ENCODE measurements at regions not wholly inside any gene's neighbourhood (a gene's known extent, or its start where the extent isn't known, plus 50 kb on each side); places are given as distances from the start of the nearest gene placed in this dataset.
A peak's percentile ranks its signal among the peaks of the same experiment; 100 is the strongest.

GRCh38 chr9:89879276-89879675 is 274.5 kb downstream of the GADD45G start:
- Histone ChIP-seq H3K9me3 (ENCODE audit: control insufficient read depth, low read length) (no peaks in the 10 kb centered on the region), H3K27me3 (ENCODE audit: control insufficient read depth in 1 of 2, insufficient read depth in 2 of 2, low read length in 1 of 2) (no peaks in the 10 kb centered on the region), H3K27ac (ENCODE audit: low read depth in 1 of 2, low read length in 2 of 2) (no peak overlapping the region), H3K4me3 (ENCODE audit: low read length in 2 of 2) (no peak overlapping the region), H3K4me1 (ENCODE audit: control insufficient read depth in 1 of 2, insufficient read depth in 2 of 2, low read length in 2 of 2) (no peaks in the 10 kb centered on the region), H3K36me3 (ENCODE audit: control insufficient read depth in 1 of 2, insufficient read depth in 2 of 2, low read length in 1 of 2) (no peaks in the 10 kb centered on the region)
- DNase-seq (peak in 1 of 2 donors; percentile 25), ATAC-seq (ENCODE audit: low FRiP score) (no peak)
- intact Hi-C loops (cut with DNase I), result no loop called here
- WGBS, 2 donors, result 97 to 98% methylated on average over 6 of the region's 6 CpGs

DNA sequence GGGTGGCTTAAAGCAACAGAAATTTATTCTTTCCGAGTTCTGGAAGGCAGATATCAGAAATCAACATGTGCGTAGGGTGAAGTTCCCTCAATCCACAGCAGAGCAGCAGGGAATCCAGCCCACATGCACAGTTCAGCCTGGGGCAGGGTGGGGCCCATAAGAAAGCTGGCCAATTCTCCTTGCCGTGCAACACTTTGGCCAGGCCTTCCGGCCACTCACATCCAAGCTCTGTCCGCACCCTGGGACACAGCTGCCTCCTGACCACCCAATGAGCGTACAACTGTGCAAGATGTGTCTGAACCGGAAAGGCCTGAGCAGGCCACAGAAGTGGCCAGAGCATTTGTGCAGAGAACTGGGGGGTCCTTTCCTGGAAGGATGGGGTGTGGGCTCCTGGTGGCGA is 274.9 kb downstream of the GADD45G start:
- Histone ChIP-seq H3K27ac (ENCODE audit: low read depth in 1 of 2, low read length in 2 of 2) (no peak overlapping the region), H3K4me1 (ENCODE audit: control insufficient read depth in 1 of 2, insufficient read depth in 2 of 2, low read length in 2 of 2) (no peaks in the 10 kb centered on the region), H3K9me3 (ENCODE audit: control insufficient read depth, low read length) (no peaks in the 10 kb centered on the region), H3K4me3 (ENCODE audit: low read length in 2 of 2) (no peak overlapping the region), H3K27me3 (ENCODE audit: control insufficient read depth in 1 of 2, insufficient read depth in 2 of 2, low read length in 1 of 2) (no peaks in the 10 kb centered on the region), H3K36me3 (ENCODE audit: control insufficient read depth in 1 of 2, insufficient read depth in 2 of 2, low read length in 1 of 2) (no peaks in the 10 kb centered on the region)
- DNase-seq (peak; percentile 63 to 76), ATAC-seq (ENCODE audit: low FRiP score) (peak; percentile 44)
- intact Hi-C loops (cut with DNase I), result no loop called here
- WGBS, 2 donors, result 93 to 95% methylated on average over 8 of the region's 8 CpGs

- ATAC-seq (ENCODE audit: low FRiP score) (no peak), DNase-seq (peak in 1 of 2 donors; percentile 67)
- H3K4me3 ChIP-seq (ENCODE audit: low read length in 2 of 2), result no peak overlapping the region
- no peaks in the 10 kb centered on the region for H3K9me3 ChIP-seq (ENCODE audit: control insufficient read depth, low read length)
- no peaks in the 10 kb centered on the region for H3K4me1 ChIP-seq (ENCODE audit: control insufficient read depth in 1 of 2, insufficient read depth in 2 of 2, low read length in 2 of 2)
- intact Hi-C loops (cut with DNase I), result no loop called here
- H3K27me3 ChIP-seq (ENCODE audit: control insufficient read depth in 1 of 2, insufficient read depth in 2 of 2, low read length in 1 of 2), result no peaks in the 10 kb centered on the region
- H3K27ac ChIP-seq (ENCODE audit: low read depth in 1 of 2, low read length in 2 of 2), result no peak overlapping the region
- no peaks in the 10 kb centered on the region for H3K36me3 ChIP-seq (ENCODE audit: control insufficient read depth in 1 of 2, insufficient read depth in 2 of 2, low read length in 1 of 2)
- 97 to 98% methylated on average over 11 of the region's 11 CpGs for WGBS, 2 donors
Measured at GRCh38 chr9:89880161-89880560, 275.3 kb downstream of the GADD45G start.

DNA sequence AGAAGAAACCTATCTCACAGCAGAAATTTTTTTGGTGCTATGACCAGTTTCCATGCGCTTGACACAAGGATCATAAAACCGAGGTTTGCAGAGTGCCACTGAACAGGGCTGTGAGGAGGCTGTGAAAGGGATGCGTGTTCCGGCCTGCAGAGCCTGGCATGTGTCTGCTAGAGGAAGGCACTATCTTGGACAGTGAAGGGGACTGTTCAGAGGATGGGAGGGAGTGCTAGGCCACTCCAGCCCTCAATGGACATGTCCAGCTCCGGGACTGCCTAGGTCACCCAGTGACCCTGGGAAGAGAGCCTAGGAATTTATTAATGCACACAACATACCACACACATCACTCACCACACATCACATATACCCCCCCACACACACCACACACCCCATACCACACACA is 275.9 kb downstream of the GADD45G start:
- no peak for ATAC-seq (ENCODE audit: low FRiP score)

DNA sequence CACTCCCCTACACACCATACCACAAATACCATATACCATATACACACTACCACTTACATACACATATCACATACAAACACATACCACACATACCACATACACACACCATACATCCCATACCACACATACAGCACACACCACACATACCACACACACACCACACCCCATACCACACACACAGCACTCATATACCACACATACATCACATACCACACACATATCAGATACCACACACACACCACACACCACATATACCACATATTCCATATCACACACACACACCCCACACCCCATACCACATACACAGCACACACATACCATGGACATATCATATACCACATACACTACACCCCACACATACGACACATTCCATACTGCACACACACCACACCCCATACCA is 276.6 kb downstream of the GADD45G start:
- ATAC-seq (ENCODE audit: low FRiP score), result no peak
- DNase-seq, result no peak
- Histone ChIP-seq H3K4me1 (ENCODE audit: control insufficient read depth in 1 of 2, insufficient read depth in 2 of 2, low read length in 2 of 2) (no peaks in the 10 kb centered on the region), H3K27me3 (ENCODE audit: control insufficient read depth in 1 of 2, insufficient read depth in 2 of 2, low read length in 1 of 2) (no peaks in the 10 kb centered on the region), H3K36me3 (ENCODE audit: control insufficient read depth in 1 of 2, insufficient read depth in 2 of 2, low read length in 1 of 2) (no peaks in the 10 kb centered on the region), H3K9me3 (ENCODE audit: control insufficient read depth, low read length) (no peaks in the 10 kb centered on the region), H3K4me3 (ENCODE audit: low read length in 2 of 2) (no peak overlapping the region), H3K27ac (ENCODE audit: low read depth in 1 of 2, low read length in 2 of 2) (no peak overlapping the region)
- 91 to 100% methylated on average over 1 of the region's 1 CpG for WGBS, 2 donors
- intact Hi-C loops (cut with DNase I), result no loop called here

More for the DNA sequence above, 275.9 kb downstream of the GADD45G start:
- Histone ChIP-seq H3K9me3 (ENCODE audit: control insufficient read depth, low read length) (no peaks in the 10 kb centered on the region), H3K4me1 (ENCODE audit: control insufficient read depth in 1 of 2, insufficient read depth in 2 of 2, low read length in 2 of 2) (no peaks in the 10 kb centered on the region), H3K36me3 (ENCODE audit: control insufficient read depth in 1 of 2, insufficient read depth in 2 of 2, low read length in 1 of 2) (no peaks in the 10 kb centered on the region), H3K27ac (ENCODE audit: low read depth in 1 of 2, low read length in 2 of 2) (no peak overlapping the region), H3K27me3 (ENCODE audit: control insufficient read depth in 1 of 2, insufficient read depth in 2 of 2, low read length in 1 of 2) (no peaks in the 10 kb centered on the region), H3K4me3 (ENCODE audit: low read length in 2 of 2) (no peak overlapping the region)
- DNase-seq, result peak in 1 of 2 donors; percentile 41
- intact Hi-C loops (cut with DNase I), result no loop called here
- WGBS, 2 donors, result 90 to 96% methylated on average over 5 of the region's 5 CpGs

- Histone ChIP-seq H3K4me3 (ENCODE audit: low read length in 2 of 2) (no peak overlapping the region), H3K27ac (ENCODE audit: low read depth in 1 of 2, low read length in 2 of 2) (no peak overlapping the region), H3K4me1 (ENCODE audit: control insufficient read depth in 1 of 2, insufficient read depth in 2 of 2, low read length in 2 of 2) (no peaks in the 10 kb centered on the region), H3K36me3 (ENCODE audit: control insufficient read depth in 1 of 2, insufficient read depth in 2 of 2, low read length in 1 of 2) (no peaks in the 10 kb centered on the region), H3K9me3 (ENCODE audit: control insufficient read depth, low read length) (no peaks in the 10 kb centered on the region), H3K27me3 (ENCODE audit: control insufficient read depth in 1 of 2, insufficient read depth in 2 of 2, low read length in 1 of 2) (no peaks in the 10 kb centered on the region)
- peak in 1 of 2 donors; percentile 27 for DNase-seq
- intact Hi-C loops (cut with DNase I), result no loop called here
- ATAC-seq (ENCODE audit: low FRiP score), result no peak
- WGBS, 2 donors, result 93 to 98% methylated on average over 7 of the region's 7 CpGs
Measured at GRCh38 chr9:89882930-89883361, 278.1 kb downstream of the GADD45G start.

GRCh38 chr9:89883401-89884341 is 278.9 kb downstream of the GADD45G start:
- Histone ChIP-seq H3K36me3 (ENCODE audit: control insufficient read depth in 1 of 2, insufficient read depth in 2 of 2, low read length in 1 of 2) (no peaks in the 10 kb centered on the region), H3K27me3 (ENCODE audit: control insufficient read depth in 1 of 2, insufficient read depth in 2 of 2, low read length in 1 of 2) (no peaks in the 10 kb centered on the region), H3K4me3 (ENCODE audit: low read length in 2 of 2) (no peak overlapping the region), H3K4me1 (ENCODE audit: control insufficient read depth in 1 of 2, insufficient read depth in 2 of 2, low read length in 2 of 2) (no peaks in the 10 kb centered on the region), H3K9me3 (ENCODE audit: control insufficient read depth, low read length) (no peaks in the 10 kb centered on the region), H3K27ac (ENCODE audit: low read depth in 1 of 2, low read length in 2 of 2) (no peak overlapping the region)
- 95 to 98% methylated on average over 12 of the region's 12 CpGs for WGBS, 2 donors
- intact Hi-C loops (cut with DNase I), result no loop called here
- DNase-seq (peak in 1 of 2 donors; percentile 56), ATAC-seq (ENCODE audit: low FRiP score) (no peak)

DNA sequence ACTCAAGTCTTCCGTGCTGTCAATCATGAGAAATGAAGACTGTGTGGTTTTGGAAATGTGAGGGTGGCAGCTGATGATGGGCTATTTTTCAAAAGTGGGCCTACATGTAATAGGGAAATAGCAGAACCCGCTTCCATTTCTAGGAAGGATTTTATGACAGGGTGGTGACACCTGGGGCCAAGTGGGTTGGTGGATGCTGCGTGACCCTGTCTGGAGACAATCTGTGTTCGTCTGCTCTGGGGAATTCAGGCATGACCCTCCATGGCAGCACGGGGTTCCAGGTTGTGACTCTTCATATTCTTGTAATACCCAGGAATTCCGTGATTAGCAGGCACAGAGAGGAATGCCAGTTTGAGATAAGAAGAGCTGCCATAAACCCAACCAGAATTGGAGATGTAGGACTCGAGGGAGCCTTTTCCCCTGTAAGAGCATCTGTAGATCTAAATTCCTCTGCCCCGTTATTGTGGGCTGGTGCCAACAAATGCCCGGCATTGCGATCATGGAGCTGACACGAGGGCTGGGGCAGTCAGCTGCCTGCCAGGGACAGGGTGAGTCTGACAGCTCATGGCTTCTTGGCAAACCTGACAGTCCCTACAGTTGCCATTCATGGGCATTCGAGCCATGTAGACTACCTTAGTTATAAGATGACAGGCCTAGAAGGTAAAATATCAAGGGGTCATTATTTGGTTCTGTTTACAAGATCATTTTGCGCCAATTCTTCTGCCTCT is 279.7 kb downstream of the GADD45G start:
- WGBS, 2 donors, result 80 to 85% methylated on average over 13 of the region's 13 CpGs
- no peaks in the 10 kb centered on the region for H3K4me1 ChIP-seq (ENCODE audit: control insufficient read depth in 1 of 2, insufficient read depth in 2 of 2, low read length in 2 of 2)
- no peaks in the 10 kb centered on the region for H3K27me3 ChIP-seq (ENCODE audit: control insufficient read depth in 1 of 2, insufficient read depth in 2 of 2, low read length in 1 of 2)
- no peak for ATAC-seq (ENCODE audit: low FRiP score)
- DNase-seq, result peak in 1 of 2 donors; percentile 57
- H3K9me3 ChIP-seq (ENCODE audit: control insufficient read depth, low read length), result no peaks in the 10 kb centered on the region
- no peak overlapping the region for H3K27ac ChIP-seq (ENCODE audit: low read depth in 1 of 2, low read length in 2 of 2)
- intact Hi-C loops (cut with DNase I), result no loop called here
- no peaks in the 10 kb centered on the region for H3K36me3 ChIP-seq (ENCODE audit: control insufficient read depth in 1 of 2, insufficient read depth in 2 of 2, low read length in 1 of 2)
- no peak overlapping the region for H3K4me3 ChIP-seq (ENCODE audit: low read length in 2 of 2)
